Omental fat pad (tissue), 3 donors: ENCODE measurements at regions not wholly inside any gene's neighbourhood (a gene's known extent, or its start where the extent isn't known, plus 50 kb on each side); places are given as distances from the start of the nearest gene placed in this dataset.

Source experiments
- ATAC-seq: fragments of 150-250 bp; one replicate; pipeline ENCODE4 v1.9.1; 2016; ENCODE audit warnings: mild to moderate bottlenecking, moderate library complexity; ENCODE audit not compliant: low FRiP score
- DNase-seq: peaks from one replicate; pipeline ENCODE4 v3.0.0-alpha.2; 2019; ENCODE audit warnings: low spot score
- CTCF ChIP-seq, 3 donors: fragments of 450-650 bp; IDR thresholded peaks; one replicate each; pipeline ENCODE4 v1.5.1; 2016 to 2017; ENCODE audit warnings: antibody characterized with exemption in 3 of 3, mild to moderate bottlenecking in 3 of 3, moderate library complexity in 2 of 3

GRCh38 chr22:34429314-34429713 is 509.0 kb upstream of the LARGE1 start:
- ATAC-seq (no peak), DNase-seq (no peak)
- no peak for TF ChIP-seq CTCF (IDR thresholded peaks at IDR 0.05)

DNA sequence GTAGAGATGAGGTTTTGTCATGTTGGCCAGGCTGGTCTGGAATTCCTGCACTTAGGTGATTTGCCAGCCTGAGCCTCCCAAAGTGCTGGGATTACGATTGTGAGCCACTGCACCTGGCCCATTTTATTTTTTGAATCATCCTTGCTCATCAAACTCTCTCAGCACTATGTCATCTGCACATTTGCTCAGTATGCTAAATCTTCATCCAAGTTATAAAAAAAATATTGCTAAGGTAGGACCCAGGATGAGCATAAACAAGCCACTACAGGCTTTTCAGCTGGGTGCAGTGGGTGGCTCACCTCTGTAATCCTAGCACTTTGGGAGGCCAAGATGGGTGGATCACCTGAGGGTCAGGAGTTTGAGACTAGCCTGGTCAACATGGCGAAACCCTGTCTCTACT is 510.1 kb upstream of the LARGE1 start:
- TF ChIP-seq CTCF (IDR thresholded peaks at IDR 0.05): no peak
- DNase-seq (no peak), ATAC-seq (no peak)

- ATAC-seq (no peak), DNase-seq (no peak)
- TF ChIP-seq CTCF (IDR thresholded peaks at IDR 0.05): no peak
Observed at GRCh38 chr22:34434371-34434770, 514.1 kb upstream of the LARGE1 start.

DNA sequence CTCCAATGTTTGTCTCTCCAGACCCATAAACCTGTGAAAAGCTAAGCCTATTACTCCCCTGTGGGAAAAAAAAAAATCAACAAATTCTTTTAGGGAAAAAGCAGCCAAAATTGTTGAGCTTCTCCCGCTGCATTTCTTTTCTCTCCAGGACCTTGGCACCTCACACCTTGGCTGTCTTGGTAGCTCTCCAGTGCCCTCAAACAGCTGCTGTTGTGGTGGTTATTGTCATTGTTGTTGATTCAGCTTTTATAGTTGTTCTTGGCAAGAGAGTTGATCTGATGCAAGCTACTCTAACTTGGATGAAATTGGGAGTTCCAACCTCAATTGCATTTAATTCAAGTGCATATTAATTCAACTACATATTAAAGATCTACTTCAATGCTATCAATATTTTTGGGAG is 516.9 kb upstream of the LARGE1 start:
- no peak for TF ChIP-seq CTCF (IDR thresholded peaks at IDR 0.05)
- DNase-seq (no peak), ATAC-seq (no peak)

GRCh38 chr22:34454598-34454997 is 534.3 kb upstream of the LARGE1 start:
- ATAC-seq (no peak), DNase-seq (no peak)
- TF ChIP-seq CTCF (IDR thresholded peaks at IDR 0.05): no peak

- DNase-seq (no peak), ATAC-seq (no peak)
- TF ChIP-seq CTCF (IDR thresholded peaks at IDR 0.05): no peak
Observed at GRCh38 chr22:34462795-34463194, 542.5 kb upstream of the LARGE1 start.

- ATAC-seq (no peak), DNase-seq (no peak)
- TF ChIP-seq CTCF (IDR thresholded peaks at IDR 0.05): no peak
Observed at GRCh38 chr22:34475886-34476285, 555.6 kb upstream of the LARGE1 start.
